Activated naive CD8-positive, alpha-beta T cell treated with anti-CD3 and anti-CD28 coated beads for 36 hours (primary cell): ENCODE measurements at regions not wholly inside any gene's neighbourhood (a gene's known extent, or its start where the extent isn't known, plus 50 kb on each side); places are given as distances from the start of the nearest gene placed in this dataset.
"Not testable (repeated sequence)": the region's sequence is repeated elsewhere in the genome, so short reads cannot be mapped to it uniquely, and the experiment has no call there.

ENCODE experiments used
- DNase-seq: peaks from one replicate; pipeline ENCODE4 v3.0.0; 2021
- H3K27ac Mint-ChIP-seq: one replicate; pipeline ENCODE4 v1.8.0; 2022; ENCODE audit warnings: mild to moderate bottlenecking, moderate library complexity, mixed read lengths
- H3K27me3 Mint-ChIP-seq: one replicate; pipeline ENCODE4 v1.8.0; 2022; ENCODE audit warnings: mild to moderate bottlenecking, mixed read lengths
- H3K36me3 Mint-ChIP-seq: one replicate; pipeline ENCODE4 v1.8.0; 2021; ENCODE audit warnings: mild to moderate bottlenecking, mixed read lengths
- H3K4me1 Mint-ChIP-seq: one replicate; pipeline ENCODE4 v1.8.0; 2021; ENCODE audit warnings: mixed read lengths
- H3K4me3 Mint-ChIP-seq: one replicate; pipeline ENCODE4 v1.8.0; 2022; ENCODE audit warnings: mild to moderate bottlenecking, moderate library complexity, mixed read lengths
- H3K9me3 Mint-ChIP-seq: one replicate; pipeline ENCODE4 v1.8.0; 2022; ENCODE audit warnings: mixed read lengths

DNA sequence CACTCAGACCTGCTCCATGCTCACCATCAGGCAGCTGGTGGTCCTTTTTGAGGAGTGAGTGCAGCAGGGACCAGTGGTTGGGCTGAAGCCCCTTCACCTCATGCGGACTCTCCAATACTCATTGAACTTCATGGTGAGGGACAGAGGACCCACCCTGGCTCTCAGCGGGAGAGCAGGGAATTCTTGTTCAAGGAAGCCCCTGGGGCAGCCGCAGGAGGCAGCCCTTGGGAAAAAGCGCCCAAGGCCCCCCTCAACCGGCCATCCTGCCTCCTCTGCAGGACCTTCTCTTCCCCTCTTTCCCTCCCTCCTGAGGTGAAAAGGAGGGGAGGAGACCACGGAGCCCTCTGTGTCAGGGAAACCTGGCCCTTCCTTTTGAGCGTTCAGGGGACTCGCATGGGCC is 4510.9 kb upstream of the OR11H1 start:
- H3K9me3 Mint-ChIP-seq, DNase-seq, H3K27me3 Mint-ChIP-seq: not testable (repeated sequence)

DNA sequence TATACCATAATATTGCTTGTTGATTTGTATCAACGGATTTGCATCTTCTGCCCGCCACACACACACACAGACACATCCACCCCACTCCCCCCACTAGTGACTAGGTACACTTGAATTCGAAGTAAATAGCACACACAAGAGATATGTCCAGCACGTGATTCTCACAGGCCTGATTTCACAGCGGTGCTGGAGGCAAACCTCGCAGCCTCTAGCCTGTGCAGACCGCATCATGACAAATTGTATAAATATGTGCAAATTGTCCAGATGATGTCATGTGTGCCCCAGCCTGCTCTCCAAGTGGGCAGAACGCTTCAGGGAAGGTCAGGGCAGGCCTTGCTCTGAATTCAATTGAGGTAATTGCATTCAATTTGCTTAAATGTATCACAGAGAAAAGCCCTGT is 4507.5 kb upstream of the OR11H1 start:
- H3K36me3 Mint-ChIP-seq, H3K4me3 Mint-ChIP-seq, H3K27ac Mint-ChIP-seq, DNase-seq, H3K27me3 Mint-ChIP-seq, H3K4me1 Mint-ChIP-seq, H3K9me3 Mint-ChIP-seq: not testable (repeated sequence)

More for the DNA sequence above, 4510.9 kb upstream of the OR11H1 start:
- H3K27ac Mint-ChIP-seq, H3K4me3 Mint-ChIP-seq, H3K4me1 Mint-ChIP-seq, H3K36me3 Mint-ChIP-seq: not testable (repeated sequence)

DNA sequence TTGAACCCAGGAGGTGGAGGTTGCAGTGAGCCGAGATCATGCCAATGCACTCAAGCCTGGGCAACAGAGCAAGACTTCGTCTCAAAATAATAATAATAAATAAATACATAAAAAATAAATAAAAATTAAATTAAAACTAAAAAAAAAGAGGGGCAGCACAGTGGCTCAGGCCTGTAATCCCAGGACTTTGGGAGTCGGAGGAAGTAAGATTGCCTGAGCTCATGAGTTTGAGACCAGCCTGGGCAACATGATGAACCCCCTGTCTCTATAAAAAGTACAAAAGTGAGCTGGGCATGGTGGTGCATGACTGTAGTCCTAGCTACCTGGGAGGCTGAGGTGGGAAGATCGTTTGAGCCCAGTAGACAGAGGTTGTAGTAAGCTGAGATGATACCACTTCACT is 4501.5 kb upstream of the OR11H1 start:
- peaks cover 30% of the 10 kb centered on the region for H3K9me3 Mint-ChIP-seq
- not testable (repeated sequence) for H3K4me1 Mint-ChIP-seq, H3K4me3 Mint-ChIP-seq, DNase-seq, H3K36me3 Mint-ChIP-seq, H3K27me3 Mint-ChIP-seq, H3K27ac Mint-ChIP-seq

DNA sequence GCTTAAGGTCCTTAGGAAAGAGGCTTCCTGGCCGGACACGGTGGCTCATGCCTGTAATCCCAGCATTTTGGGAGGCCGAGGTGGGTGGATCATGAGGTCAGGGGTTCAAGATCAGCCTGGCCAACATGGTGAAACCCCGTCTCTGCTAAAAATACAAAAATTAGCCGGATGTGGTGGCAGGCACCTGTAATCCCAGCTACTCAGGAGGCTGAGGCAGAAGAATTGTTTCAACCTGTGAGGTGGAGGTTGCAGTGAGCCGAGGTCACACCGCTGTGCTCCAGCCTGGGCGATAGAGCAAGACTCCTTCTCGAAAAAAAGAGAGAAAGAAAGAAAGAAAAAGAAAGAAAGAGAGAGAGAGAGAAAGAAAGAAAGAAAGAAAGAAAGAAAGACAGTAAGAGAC is 4500.9 kb upstream of the OR11H1 start:
- not testable (repeated sequence) for H3K4me3 Mint-ChIP-seq, H3K27me3 Mint-ChIP-seq, H3K27ac Mint-ChIP-seq, DNase-seq, H3K4me1 Mint-ChIP-seq, H3K36me3 Mint-ChIP-seq
- H3K9me3 Mint-ChIP-seq = peaks cover 35% of the 10 kb centered on the region

DNA sequence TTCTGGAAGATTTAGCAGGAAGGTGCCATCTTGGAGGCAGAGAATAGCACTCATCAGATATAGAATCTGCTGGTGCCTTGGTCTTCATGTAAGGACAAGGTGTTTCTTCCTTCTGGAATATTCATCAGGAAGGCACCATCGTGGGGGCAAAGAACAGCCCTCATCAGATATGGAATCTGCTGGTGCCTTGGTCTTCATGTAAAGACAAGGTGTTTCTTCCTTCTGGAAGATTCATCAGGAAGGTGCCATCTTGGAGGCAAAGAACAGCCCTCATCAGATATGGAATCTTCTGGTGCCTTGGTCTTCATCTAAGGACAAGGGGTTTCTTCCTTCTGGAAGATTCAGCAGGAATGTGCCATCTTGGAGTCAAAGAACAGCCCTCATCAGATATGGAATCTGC is 4500.5 kb upstream of the OR11H1 start:
- not testable (repeated sequence) for DNase-seq, H3K27me3 Mint-ChIP-seq, H3K36me3 Mint-ChIP-seq, H3K4me3 Mint-ChIP-seq, H3K27ac Mint-ChIP-seq, H3K4me1 Mint-ChIP-seq
- peaks cover 36% of the 10 kb centered on the region for H3K9me3 Mint-ChIP-seq

DNA sequence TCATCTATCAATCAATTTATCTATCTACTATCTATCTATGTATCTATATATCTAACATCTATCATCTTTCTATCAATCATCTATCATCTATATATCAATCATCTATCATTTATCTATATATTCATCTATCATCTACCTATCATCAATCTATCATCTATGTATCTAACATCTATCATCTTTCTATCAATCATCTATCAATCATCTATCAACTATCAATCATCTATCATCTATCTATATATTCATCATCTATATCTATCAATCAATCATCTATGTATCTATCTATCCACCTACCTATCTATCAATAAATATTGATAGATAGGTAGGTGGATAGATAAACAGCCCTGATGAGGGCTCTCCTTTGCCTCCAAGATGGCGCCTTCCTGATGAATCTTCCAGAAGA is 4499.8 kb upstream of the OR11H1 start:
- not testable (repeated sequence) for H3K4me1 Mint-ChIP-seq, DNase-seq, H3K27me3 Mint-ChIP-seq, H3K4me3 Mint-ChIP-seq, H3K27ac Mint-ChIP-seq, H3K36me3 Mint-ChIP-seq
- peaks cover 34% of the 10 kb centered on the region for H3K9me3 Mint-ChIP-seq

DNA sequence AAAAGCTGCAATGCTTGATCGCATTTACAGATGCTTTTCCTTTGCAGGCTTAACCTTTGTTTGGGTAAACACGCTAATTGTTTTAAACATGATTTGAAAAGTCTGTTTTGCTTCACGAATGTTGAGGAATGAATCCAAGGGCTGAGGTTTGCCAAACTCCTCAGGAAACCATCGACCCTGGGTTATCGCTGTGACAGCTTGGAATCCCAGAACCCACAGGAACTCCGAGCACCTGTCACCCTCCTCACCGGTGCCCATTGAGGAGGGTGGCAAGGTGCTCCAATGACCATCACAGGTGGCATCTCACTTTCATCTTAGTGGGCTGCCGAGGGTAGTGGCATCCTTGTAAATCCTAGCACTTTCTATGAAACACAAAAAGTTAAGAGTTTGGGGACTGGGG is 4498.5 kb upstream of the OR11H1 start:
- H3K36me3 Mint-ChIP-seq, DNase-seq, H3K4me3 Mint-ChIP-seq, H3K27ac Mint-ChIP-seq, H3K4me1 Mint-ChIP-seq, H3K27me3 Mint-ChIP-seq: not testable (repeated sequence)
- peaks cover 38% of the 10 kb centered on the region for H3K9me3 Mint-ChIP-seq

DNA sequence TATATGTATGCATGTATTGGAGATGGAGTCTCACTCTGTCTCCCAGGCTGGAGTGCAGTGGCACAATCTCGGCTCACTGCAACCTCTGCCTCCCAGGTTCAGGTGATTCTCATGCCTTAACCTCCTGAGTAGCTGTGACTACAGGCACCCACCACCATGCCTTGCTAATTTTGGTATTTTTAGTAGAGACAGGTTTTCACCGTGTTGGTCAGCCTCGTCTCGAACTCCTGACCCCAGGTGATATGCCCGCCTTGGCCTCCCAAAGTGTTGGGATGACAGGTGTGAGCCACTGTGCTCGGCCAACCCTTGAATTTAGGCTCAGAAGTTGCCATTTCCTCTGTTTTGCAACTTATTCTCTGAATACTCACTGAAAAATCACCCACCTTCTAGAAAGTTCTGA is 4498.0 kb upstream of the OR11H1 start:
- not testable (repeated sequence) for H3K36me3 Mint-ChIP-seq, H3K27ac Mint-ChIP-seq, H3K27me3 Mint-ChIP-seq, H3K4me3 Mint-ChIP-seq, H3K4me1 Mint-ChIP-seq, DNase-seq
- H3K9me3 Mint-ChIP-seq = peaks cover 42% of the 10 kb centered on the region

DNA sequence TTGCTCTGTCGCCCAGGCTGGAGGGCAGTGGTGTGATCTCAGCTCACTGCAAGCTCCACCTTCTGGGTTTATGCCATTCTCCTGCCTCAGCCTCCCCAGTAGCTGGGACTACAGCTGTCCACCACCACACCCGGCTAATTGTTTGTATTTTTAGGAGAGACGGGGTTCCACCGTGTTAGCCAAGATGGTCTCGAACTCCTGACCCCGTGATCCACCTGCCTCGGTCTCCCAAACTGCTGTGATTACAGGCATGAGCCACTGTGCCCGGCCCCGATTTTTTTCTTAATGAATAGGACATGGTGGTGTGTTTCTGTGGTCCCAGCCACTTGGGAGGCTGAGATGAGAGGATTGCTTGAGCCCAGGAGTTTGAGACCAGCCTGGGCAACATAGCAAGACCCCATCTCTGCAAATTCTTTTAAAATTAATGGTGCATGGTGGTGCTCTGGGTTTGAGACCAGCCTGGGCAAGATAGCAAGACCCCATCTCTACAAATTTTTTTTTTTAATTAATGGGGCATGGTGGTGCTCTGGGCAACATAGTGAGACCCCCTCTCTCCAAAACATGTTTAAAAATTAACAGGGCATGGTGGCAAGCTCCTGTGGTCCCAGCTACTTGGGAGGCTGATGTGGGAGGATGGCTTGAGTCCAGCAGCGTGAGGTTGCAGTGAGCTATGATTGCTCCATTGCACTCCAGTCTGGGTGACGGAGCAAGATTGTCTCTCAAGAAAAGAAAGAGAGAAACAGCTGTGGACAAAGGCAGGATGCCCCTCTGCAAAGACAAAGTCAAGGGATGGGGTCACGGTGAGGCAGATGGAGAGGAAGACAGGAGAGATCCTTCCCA is 4497.2 kb upstream of the OR11H1 start:
- H3K4me1 Mint-ChIP-seq, H3K36me3 Mint-ChIP-seq, H3K27me3 Mint-ChIP-seq, H3K27ac Mint-ChIP-seq, H3K4me3 Mint-ChIP-seq, DNase-seq: not testable (repeated sequence)
- H3K9me3 Mint-ChIP-seq = peaks cover 41% of the 10 kb centered on the region

DNA sequence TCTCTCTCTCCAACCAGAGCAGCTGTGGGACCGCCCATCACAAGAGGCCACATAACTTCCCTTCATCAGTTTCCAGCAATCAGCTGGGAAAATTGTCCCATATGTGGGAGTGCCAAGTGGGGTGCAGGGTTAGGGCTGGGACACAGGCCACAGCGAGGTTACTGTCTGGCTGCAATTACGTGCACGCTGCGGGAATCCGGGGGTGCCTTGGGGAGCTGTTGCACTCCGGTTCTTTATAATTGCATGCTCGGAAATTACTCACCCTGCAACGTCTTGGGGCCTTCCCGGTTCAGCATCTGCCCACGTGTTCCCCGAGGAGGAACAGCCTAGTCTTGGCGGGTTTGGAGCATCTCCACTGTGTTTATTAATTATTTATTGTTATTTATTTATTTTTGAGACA is 4495.9 kb upstream of the OR11H1 start:
- DNase-seq, H3K27me3 Mint-ChIP-seq, H3K4me1 Mint-ChIP-seq, H3K27ac Mint-ChIP-seq, H3K4me3 Mint-ChIP-seq, H3K36me3 Mint-ChIP-seq: not testable (repeated sequence)
- H3K9me3 Mint-ChIP-seq = peaks cover 47% of the 10 kb centered on the region

DNA sequence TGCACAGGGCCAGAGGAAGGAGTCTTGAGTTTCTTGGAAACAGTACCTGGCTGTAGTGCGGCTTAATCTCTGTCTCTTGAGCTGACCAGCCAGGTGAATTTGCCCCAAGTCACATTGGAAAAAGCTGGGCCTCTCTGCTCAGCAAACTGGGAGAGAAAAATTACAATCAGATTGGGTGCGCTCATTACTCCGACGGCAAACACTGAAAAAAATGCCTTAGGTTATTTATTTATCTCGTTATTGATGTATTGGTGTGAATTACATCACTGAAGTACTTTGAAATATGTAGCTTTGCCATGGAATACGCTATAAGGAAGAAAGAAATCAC is 4493.4 kb upstream of the OR11H1 start:
- not testable (repeated sequence) for H3K4me1 Mint-ChIP-seq

DNA sequence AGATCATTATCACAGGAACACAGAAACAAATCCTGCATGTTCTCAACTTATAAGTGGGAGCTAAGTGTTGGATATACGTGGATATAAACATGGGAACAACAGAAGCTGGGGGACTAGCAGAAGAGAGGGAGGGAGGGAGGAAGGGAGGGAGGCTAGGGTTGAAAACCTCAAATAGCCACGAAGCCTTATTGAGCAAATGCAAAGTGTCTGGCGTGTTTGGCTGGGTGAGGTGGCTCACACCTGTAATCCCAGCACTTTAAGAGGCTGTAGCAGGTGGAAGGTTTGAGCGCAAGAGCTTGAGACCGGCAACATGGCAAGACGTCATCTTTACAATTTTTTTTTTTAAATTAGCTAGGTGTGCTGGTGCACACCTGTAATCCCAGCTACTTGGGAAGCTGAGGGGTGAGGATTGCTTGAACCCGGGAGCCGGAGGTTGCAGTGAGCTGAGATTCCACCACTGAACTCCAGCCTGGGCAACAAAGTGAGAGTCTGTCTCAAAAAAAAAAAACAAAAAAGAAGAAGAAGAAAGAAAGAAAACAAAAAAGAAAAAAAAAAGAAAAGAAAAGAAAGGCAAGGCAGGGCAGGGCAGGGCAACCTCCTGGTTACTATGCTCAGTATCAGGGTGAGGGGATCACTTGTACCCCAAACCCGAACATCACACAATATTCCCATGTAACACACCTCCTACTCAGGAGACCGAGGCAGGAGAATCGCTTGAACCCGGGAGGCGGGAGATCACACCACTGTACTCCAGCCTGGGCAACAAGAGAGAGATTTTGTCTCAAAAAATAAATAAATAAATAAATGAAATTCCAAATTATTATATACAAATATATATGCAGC is 4492.7 kb upstream of the OR11H1 start:
- not testable (repeated sequence) for H3K4me3 Mint-ChIP-seq, H3K4me1 Mint-ChIP-seq, H3K27me3 Mint-ChIP-seq, H3K27ac Mint-ChIP-seq, DNase-seq
- peaks cover 11% of the 10 kb centered on the region for H3K36me3 Mint-ChIP-seq
- H3K9me3 Mint-ChIP-seq = peaks cover 60% of the 10 kb centered on the region

More for the DNA sequence above, 4493.4 kb upstream of the OR11H1 start:
- not testable (repeated sequence) for DNase-seq, H3K4me3 Mint-ChIP-seq, H3K27ac Mint-ChIP-seq, H3K27me3 Mint-ChIP-seq
- H3K9me3 Mint-ChIP-seq = peaks cover 61% of the 10 kb centered on the region
- H3K36me3 Mint-ChIP-seq = peaks cover 11% of the 10 kb centered on the region

DNA sequence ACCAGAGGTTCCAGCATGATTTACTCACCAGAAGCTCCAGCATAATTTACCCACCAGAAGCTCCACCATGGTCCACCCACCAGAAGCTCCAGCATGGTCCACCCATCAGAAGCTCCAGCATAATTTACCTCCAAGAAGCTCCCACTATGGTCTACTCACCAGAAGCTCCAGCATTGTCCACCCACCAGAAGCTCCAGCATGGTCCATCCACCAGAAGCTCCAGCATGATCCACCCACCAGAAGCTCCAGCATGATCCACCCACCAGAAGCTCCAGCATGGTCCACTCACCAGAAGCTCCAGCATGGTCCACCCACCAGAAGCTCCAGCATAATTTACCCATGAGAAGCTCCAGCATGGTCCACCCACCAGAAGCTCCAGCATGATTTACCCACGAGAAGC is 4490.7 kb upstream of the OR11H1 start:
- H3K27ac Mint-ChIP-seq, H3K4me3 Mint-ChIP-seq, H3K4me1 Mint-ChIP-seq, DNase-seq, H3K27me3 Mint-ChIP-seq: not testable (repeated sequence)
- peaks cover 11% of the 10 kb centered on the region for H3K36me3 Mint-ChIP-seq
- peaks cover 59% of the 10 kb centered on the region for H3K9me3 Mint-ChIP-seq

DNA sequence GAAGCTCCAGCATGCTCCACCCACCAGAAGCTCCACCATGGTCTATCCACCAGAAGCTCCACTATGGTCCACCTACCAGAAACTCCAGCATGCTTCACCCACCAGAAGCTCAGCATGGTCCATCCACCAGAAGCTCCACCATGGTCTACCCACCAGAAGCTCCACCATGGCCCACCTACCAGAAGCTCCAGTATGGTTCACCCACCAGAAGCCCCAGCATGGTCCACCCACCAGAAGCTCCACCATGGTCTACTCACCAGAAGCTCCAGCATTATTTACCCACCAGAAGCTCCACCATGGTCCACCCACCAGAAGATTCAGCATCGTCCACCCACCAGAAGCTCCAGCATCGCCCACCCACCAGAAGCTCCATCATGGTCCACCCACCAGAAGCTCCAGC is 4490.2 kb upstream of the OR11H1 start:
- peaks cover 60% of the 10 kb centered on the region for H3K9me3 Mint-ChIP-seq
- not testable (repeated sequence) for H3K27me3 Mint-ChIP-seq, H3K4me1 Mint-ChIP-seq, H3K4me3 Mint-ChIP-seq, H3K27ac Mint-ChIP-seq, DNase-seq
- peaks cover 11% of the 10 kb centered on the region for H3K36me3 Mint-ChIP-seq

DNA sequence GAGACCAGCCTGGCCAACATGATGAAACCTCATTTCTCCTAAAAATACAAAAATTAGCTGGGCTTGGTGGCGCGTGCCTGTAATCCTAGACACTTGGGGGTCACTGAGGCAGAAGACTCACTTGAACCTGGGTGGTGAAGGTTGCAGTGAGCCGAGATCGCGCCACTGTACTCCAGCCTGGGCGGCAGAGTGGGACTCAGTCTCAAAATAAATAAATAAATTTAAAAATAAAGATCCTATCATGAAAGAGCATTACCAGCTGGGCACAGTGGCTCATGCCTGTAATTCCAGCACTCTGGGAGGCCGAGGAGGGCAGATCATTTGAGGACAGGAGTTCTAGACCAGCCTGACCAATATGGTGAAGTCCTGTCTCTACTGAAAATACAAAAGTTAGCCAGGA is 4489.2 kb upstream of the OR11H1 start:
- not testable (repeated sequence) for H3K4me1 Mint-ChIP-seq, DNase-seq, H3K27ac Mint-ChIP-seq, H3K4me3 Mint-ChIP-seq, H3K27me3 Mint-ChIP-seq
- H3K36me3 Mint-ChIP-seq = peaks cover 11% of the 10 kb centered on the region
- H3K9me3 Mint-ChIP-seq = peaks cover 62% of the 10 kb centered on the region

DNA sequence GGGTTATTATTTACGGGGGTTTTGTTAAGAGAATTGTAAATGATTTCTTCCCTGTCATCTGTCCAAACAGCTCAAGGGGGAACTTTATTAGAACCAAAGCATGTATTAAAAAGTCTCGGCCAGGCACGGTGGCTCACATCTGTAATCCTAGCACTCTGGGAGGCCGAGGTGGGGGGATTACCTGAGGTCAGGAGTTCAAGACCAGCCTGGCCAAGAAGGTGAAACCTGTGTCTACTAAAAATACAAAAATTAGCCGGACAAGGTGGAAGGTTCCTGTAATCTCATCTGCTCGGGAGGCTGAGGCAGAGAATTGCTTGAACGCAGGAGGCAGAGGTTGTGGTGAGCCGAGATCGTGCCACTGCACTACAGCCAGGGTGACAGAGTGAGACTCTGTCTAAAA is 4486.6 kb upstream of the OR11H1 start:
- not testable (repeated sequence) for H3K4me3 Mint-ChIP-seq, H3K27ac Mint-ChIP-seq, H3K36me3 Mint-ChIP-seq, DNase-seq, H3K27me3 Mint-ChIP-seq, H3K4me1 Mint-ChIP-seq
- peaks cover 50% of the 10 kb centered on the region for H3K9me3 Mint-ChIP-seq
